HepG2 (cell line): ENCODE measurements at regions not wholly inside any gene's neighbourhood (a gene's known extent, or its start where the extent isn't known, plus 50 kb on each side); places are given as distances from the start of the nearest gene placed in this dataset.

ENCODE experiments used
- TAF1 ChIP-seq: sonication (generic); formaldehyde crosslinking; IDR thresholded peaks from 2 replicates; pipeline ENCODE4 v1.4.0; 2020; ENCODE audit warnings: missing genetic modification reagents
- ZNF263 ChIP-seq: sonication (generic); formaldehyde crosslinking; IDR thresholded peaks from 2 replicates; pipeline ENCODE4 v1.4.0; 2020; ENCODE audit warnings: missing genetic modification reagents
- ZNF629 ChIP-seq: sonication (generic); formaldehyde crosslinking; conservative IDR thresholded peaks from 2 replicates; pipeline ENCODE4 v1.5.0; 2020; ENCODE audit warnings: missing genetic modification reagents
- TF ChIP-seq, protein P1 (sequence below): sonication (generic); formaldehyde crosslinking; IDR thresholded peaks from 2 replicates; pipeline ENCODE4 v1.4.0; 2020; ENCODE audit warnings: missing genetic modification reagents
- TF ChIP-seq, protein P2 (sequence below): sonication (generic); formaldehyde crosslinking; IDR thresholded peaks from 2 replicates; pipeline ENCODE4 v1.5.1; 2020; ENCODE audit warnings: mild to moderate bottlenecking, missing genetic modification reagents
- TF ChIP-seq, protein P3 (sequence below): IDR thresholded peaks from 2 replicates; pipeline ENCODE4 v1.6.1; 2016; ENCODE audit warnings: low read depth, missing genetic modification reagents, missing compliant biosample characterization
- TF ChIP-seq, protein P4 (sequence below): sonication (generic); formaldehyde crosslinking; IDR thresholded peaks from 2 replicates; pipeline ENCODE4 v1.4.0; 2020; ENCODE audit warnings: missing genetic modification reagents
- TF ChIP-seq, protein P5 (sequence below): sonication (generic); formaldehyde crosslinking; IDR thresholded peaks from 2 replicates; pipeline ENCODE4 v1.5.0; 2020; ENCODE audit warnings: mild to moderate bottlenecking, missing genetic modification reagents, moderate library complexity

DNA sequence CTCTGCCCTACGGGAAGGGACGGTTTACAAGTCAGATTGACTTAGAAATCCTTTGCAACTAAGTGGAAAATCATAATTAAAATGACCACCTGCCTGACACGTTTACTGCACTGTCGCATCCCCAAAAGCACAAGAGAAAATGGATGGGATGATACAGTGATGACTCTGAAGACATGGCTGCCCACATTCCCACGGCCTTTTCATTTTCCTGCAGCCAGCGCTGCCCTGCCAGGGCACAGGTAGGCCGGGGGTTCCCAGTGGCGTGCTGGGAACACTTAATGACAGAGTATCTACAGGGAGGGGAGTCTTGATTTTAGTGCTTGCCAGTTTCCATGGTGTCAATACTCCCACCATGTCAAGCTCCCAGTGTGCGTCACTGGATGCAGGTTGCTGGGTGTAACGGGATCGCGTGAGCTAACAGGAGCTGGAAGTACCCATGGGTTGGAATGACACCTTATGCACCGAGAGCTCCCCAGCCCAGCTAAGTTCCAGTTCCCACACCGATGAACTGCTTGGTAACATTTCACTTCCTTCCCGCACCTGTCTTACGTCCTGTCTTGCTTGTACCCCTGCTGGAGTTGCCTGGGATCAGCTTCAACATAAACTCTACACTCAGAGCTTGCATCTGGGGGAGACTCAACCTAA is 129.0 kb downstream of the ANKRD60 start:
- TF ChIP-seq, protein P1, sequence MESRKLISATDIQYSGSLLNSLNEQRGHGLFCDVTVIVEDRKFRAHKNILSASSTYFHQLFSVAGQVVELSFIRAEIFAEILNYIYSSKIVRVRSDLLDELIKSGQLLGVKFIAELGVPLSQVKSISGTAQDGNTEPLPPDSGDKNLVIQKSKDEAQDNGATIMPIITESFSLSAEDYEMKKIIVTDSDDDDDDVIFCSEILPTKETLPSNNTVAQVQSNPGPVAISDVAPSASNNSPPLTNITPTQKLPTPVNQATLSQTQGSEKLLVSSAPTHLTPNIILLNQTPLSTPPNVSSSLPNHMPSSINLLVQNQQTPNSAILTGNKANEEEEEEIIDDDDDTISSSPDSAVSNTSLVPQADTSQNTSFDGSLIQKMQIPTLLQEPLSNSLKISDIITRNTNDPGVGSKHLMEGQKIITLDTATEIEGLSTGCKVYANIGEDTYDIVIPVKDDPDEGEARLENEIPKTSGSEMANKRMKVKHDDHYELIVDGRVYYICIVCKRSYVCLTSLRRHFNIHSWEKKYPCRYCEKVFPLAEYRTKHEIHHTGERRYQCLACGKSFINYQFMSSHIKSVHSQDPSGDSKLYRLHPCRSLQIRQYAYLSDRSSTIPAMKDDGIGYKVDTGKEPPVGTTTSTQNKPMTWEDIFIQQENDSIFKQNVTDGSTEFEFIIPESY = no peak
- TF ChIP-seq, protein P2, sequence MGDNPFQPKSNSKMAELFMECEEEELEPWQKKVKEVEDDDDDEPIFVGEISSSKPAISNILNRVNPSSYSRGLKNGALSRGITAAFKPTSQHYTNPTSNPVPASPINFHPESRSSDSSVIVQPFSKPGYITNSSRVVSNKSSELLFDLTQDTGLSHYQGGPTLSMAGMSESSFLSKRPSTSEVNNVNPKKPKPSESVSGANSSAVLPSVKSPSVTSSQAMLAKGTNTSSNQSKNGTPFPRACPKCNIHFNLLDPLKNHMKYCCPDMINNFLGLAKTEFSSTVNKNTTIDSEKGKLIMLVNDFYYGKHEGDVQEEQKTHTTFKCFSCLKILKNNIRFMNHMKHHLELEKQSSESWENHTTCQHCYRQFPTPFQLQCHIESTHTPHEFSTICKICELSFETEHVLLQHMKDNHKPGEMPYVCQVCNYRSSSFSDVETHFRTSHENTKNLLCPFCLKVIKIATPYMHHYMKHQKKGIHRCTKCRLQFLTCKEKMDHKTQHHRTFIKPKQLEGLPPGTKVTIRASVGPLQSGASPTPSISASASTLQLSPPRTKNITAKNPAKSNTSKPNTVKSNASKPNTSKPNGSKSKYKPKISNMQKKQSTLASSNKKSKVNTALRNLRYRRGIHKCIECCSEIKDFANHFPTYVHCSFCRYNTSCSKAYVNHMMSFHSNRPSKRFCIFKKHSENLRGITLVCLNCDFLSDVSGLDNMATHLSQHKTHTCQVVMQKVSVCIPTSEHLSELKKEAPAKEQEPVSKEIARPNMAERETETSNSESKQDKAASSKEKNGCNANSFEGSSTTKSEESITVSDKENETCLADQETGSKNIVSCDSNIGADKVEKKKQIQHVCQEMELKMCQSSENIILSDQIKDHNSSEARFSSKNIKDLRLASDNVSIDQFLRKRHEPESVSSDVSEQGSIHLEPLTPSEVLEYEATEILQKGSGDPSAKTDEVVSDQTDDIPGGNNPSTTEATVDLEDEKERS (CRISPR knock-in tag) = no peak
- TF ChIP-seq, protein P3, sequence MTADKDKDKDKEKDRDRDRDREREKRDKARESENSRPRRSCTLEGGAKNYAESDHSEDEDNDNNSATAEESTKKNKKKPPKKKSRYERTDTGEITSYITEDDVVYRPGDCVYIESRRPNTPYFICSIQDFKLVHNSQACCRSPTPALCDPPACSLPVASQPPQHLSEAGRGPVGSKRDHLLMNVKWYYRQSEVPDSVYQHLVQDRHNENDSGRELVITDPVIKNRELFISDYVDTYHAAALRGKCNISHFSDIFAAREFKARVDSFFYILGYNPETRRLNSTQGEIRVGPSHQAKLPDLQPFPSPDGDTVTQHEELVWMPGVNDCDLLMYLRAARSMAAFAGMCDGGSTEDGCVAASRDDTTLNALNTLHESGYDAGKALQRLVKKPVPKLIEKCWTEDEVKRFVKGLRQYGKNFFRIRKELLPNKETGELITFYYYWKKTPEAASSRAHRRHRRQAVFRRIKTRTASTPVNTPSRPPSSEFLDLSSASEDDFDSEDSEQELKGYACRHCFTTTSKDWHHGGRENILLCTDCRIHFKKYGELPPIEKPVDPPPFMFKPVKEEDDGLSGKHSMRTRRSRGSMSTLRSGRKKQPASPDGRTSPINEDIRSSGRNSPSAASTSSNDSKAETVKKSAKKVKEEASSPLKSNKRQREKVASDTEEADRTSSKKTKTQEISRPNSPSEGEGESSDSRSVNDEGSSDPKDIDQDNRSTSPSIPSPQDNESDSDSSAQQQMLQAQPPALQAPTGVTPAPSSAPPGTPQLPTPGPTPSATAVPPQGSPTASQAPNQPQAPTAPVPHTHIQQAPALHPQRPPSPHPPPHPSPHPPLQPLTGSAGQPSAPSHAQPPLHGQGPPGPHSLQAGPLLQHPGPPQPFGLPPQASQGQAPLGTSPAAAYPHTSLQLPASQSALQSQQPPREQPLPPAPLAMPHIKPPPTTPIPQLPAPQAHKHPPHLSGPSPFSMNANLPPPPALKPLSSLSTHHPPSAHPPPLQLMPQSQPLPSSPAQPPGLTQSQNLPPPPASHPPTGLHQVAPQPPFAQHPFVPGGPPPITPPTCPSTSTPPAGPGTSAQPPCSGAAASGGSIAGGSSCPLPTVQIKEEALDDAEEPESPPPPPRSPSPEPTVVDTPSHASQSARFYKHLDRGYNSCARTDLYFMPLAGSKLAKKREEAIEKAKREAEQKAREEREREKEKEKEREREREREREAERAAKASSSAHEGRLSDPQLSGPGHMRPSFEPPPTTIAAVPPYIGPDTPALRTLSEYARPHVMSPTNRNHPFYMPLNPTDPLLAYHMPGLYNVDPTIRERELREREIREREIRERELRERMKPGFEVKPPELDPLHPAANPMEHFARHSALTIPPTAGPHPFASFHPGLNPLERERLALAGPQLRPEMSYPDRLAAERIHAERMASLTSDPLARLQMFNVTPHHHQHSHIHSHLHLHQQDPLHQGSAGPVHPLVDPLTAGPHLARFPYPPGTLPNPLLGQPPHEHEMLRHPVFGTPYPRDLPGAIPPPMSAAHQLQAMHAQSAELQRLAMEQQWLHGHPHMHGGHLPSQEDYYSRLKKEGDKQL (CRISPR knock-in tag) = no peak
- TF ChIP-seq TAF1 (no peak), ZNF263 (no peak), ZNF629 (CRISPR knock-in tag) (no peak)
- TF ChIP-seq, protein P4, sequence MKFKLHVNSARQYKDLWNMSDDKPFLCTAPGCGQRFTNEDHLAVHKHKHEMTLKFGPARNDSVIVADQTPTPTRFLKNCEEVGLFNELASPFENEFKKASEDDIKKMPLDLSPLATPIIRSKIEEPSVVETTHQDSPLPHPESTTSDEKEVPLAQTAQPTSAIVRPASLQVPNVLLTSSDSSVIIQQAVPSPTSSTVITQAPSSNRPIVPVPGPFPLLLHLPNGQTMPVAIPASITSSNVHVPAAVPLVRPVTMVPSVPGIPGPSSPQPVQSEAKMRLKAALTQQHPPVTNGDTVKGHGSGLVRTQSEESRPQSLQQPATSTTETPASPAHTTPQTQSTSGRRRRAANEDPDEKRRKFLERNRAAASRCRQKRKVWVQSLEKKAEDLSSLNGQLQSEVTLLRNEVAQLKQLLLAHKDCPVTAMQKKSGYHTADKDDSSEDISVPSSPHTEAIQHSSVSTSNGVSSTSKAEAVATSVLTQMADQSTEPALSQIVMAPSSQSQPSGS (CRISPR knock-in tag) = no peak
- TF ChIP-seq, protein P5, sequence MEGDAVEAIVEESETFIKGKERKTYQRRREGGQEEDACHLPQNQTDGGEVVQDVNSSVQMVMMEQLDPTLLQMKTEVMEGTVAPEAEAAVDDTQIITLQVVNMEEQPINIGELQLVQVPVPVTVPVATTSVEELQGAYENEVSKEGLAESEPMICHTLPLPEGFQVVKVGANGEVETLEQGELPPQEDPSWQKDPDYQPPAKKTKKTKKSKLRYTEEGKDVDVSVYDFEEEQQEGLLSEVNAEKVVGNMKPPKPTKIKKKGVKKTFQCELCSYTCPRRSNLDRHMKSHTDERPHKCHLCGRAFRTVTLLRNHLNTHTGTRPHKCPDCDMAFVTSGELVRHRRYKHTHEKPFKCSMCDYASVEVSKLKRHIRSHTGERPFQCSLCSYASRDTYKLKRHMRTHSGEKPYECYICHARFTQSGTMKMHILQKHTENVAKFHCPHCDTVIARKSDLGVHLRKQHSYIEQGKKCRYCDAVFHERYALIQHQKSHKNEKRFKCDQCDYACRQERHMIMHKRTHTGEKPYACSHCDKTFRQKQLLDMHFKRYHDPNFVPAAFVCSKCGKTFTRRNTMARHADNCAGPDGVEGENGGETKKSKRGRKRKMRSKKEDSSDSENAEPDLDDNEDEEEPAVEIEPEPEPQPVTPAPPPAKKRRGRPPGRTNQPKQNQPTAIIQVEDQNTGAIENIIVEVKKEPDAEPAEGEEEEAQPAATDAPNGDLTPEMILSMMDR (CRISPR knock-in tag) = no peak
